Large intestine (tissue), 3 donors: ENCODE measurements at regions not wholly inside any gene's neighbourhood (a gene's known extent, or its start where the extent isn't known, plus 50 kb on each side); places are given as distances from the start of the nearest gene placed in this dataset.

Experiments used
- DNase-seq, 2 donors: peaks; one replicate each; pipeline versions ENCODE4 v3.0.0 to v3.0.0-alpha.2; 2013
- H3K27ac ChIP-seq: one replicate; pipeline ENCODE4 v1.5.1; 2013; ENCODE audit warnings: low read length
- H3K27me3 ChIP-seq: 2 replicates; pipeline ENCODE4 v1.6.1; 2013; ENCODE audit warnings: low read length; ENCODE audit not compliant: control insufficient read depth, insufficient read depth
- H3K36me3 ChIP-seq: 2 replicates; pipeline ENCODE4 v1.6.1; 2013; ENCODE audit warnings: low read length; ENCODE audit not compliant: control insufficient read depth, insufficient read depth
- H3K4me1 ChIP-seq: one replicate; pipeline ENCODE4 v1.6.1; 2013; ENCODE audit warnings: low read length; ENCODE audit not compliant: control insufficient read depth, insufficient read depth
- H3K4me3 ChIP-seq: one replicate; pipeline ENCODE4 v1.5.1; 2013; ENCODE audit warnings: low read length
- H3K9me3 ChIP-seq: one replicate; pipeline ENCODE4 v1.6.1; 2013; ENCODE audit warnings: mild to moderate bottlenecking, low read depth, low read length, moderate library complexity; ENCODE audit not compliant: control insufficient read depth
- WGBS: methylation state at CpG from one replicate; pipeline ENCODE4 v1.1.5; 2013; ENCODE audit warnings: low lambda C conversion rate; ENCODE audit not compliant: insufficient coverage; 5-methylcytosine and 5-hydroxymethylcytosine counted together

- Histone ChIP-seq H3K4me1 (peaks cover 8% of the 10 kb centered on the region), H3K27me3 (no peaks in the 10 kb centered on the region), H3K4me3 (no peak overlapping the region), H3K9me3 (no peaks in the 10 kb centered on the region), H3K27ac (no peak overlapping the region), H3K36me3 (no peaks in the 10 kb centered on the region)
- DNase-seq, result no peak
- WGBS, result no CpG with 5 or more reads among the region's 1 CpG
Measured at GRCh38 chr7:15866753-15867152, 180.3 kb upstream of the MEOX2 start.

DNA sequence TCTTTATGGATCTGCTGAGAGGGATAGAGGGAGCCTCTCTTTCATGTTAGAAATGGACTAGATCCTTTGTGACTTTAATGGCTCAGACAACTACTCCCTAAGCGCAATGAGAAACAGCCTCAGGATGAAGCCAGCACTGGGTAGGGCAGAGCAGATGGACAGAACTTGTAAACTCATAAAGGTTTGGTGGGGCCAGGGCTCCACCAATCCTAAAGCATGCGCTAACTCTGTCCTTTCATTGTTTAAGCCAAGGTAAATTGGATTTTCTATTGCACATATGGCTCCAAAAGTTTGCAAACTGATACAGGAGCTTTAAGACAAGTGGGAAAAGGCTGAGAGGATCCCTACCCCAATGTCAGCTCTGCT, 178.1 kb upstream of the MEOX2 start:
- Histone ChIP-seq H3K4me3 (no peak overlapping the region), H3K9me3 (no peaks in the 10 kb centered on the region), H3K36me3 (no peaks in the 10 kb centered on the region), H3K27ac (no peak overlapping the region), H3K27me3 (no peaks in the 10 kb centered on the region), H3K4me1 (peaks cover 2% of the 10 kb centered on the region)
- peak in 1 of 2 donors; percentile 10 for DNase-seq
- no CpG with 5 or more reads among the region's 2 CpGs for WGBS

DNA sequence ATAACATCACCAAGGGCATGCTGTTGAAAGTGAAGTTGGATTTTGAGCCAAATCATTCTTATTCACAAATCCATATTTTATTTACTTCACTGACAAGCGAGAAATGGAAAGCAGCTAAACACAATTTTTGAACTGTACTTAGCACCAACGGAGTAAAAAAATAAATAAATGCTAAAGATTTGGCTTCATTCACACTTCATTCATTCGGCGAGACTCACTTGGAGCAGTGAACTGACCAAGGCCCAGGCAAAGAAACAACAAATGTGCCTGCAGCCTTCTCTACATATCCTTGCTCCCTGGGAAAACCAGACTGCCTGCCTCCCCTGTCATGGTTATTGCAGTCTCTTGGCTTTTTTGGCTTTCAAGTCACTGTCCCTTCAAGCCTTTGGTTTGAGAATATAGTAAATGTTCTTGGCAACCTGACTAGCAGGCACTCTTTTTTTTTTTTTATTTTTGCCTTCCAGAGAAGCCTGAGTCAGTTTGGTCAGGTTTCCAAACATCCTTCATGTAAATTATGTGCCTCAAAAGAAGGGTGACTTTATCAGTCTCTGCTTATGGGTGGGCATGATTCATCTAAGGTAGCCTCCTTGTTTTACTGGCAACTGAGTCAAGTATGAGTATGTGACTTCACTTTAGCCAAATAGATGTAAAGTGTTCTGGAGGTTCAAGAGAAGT, 177.6 kb upstream of the MEOX2 start:
- 80% methylated on average over 1 of the region's 4 CpGs for WGBS

GRCh38 chr7:15862781-15863165, 176.3 kb upstream of the MEOX2 start:
- Histone ChIP-seq H3K4me1 (peaks cover 2% of the 10 kb centered on the region), H3K27ac (no peak overlapping the region), H3K27me3 (no peaks in the 10 kb centered on the region), H3K4me3 (no peak overlapping the region), H3K36me3 (no peaks in the 10 kb centered on the region), H3K9me3 (no peaks in the 10 kb centered on the region)
- DNase-seq, result no peak

More for the DNA sequence above, 177.6 kb upstream of the MEOX2 start:
- Histone ChIP-seq H3K4me1 (peaks cover 2% of the 10 kb centered on the region), H3K27ac (no peak overlapping the region), H3K9me3 (no peaks in the 10 kb centered on the region), H3K36me3 (no peaks in the 10 kb centered on the region), H3K27me3 (no peaks in the 10 kb centered on the region), H3K4me3 (no peak overlapping the region)
- DNase-seq, result no peak

DNA sequence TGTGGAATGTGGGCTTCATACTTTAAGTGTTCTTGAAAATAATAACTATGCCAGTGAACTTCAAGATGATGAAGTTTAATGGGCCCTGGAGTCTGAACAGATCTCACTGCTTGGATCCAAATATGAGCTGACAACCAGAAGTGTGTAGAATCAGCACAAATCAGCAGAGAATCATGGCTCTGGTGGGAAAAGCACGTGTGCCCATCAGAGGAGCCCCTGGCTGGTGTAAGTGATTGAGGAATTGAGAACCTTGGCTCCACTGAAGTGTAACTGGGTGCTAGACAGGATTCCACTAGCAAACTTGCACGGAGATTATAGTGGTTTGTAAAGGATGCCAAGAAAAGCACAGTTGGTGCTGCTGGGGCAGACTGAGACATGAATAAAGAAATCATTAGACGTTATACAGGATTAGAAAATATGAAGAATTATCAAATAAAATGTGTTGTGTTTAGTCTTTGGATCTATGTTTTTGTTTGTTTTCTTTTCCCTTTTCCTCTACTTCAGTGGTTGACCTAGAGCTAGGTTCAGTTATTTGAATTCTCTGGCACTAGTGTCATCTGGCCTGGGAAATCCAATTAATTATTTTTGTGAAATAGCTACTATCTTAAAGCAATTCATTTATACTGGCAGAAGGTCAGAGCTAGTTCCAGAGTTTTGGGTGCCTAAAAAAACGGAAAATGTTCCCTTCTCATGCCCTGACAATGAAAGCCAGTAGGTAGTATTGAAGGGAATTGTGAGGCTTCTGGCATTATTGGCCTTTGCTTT, 175.7 kb upstream of the MEOX2 start:
- Histone ChIP-seq H3K27me3 (no peaks in the 10 kb centered on the region), H3K9me3 (no peaks in the 10 kb centered on the region), H3K4me1 (peaks cover 2% of the 10 kb centered on the region), H3K36me3 (no peaks in the 10 kb centered on the region), H3K4me3 (no peak overlapping the region), H3K27ac (no peak overlapping the region)
- 93% methylated on average over 2 of the region's 4 CpGs for WGBS
- no peak for DNase-seq

DNA sequence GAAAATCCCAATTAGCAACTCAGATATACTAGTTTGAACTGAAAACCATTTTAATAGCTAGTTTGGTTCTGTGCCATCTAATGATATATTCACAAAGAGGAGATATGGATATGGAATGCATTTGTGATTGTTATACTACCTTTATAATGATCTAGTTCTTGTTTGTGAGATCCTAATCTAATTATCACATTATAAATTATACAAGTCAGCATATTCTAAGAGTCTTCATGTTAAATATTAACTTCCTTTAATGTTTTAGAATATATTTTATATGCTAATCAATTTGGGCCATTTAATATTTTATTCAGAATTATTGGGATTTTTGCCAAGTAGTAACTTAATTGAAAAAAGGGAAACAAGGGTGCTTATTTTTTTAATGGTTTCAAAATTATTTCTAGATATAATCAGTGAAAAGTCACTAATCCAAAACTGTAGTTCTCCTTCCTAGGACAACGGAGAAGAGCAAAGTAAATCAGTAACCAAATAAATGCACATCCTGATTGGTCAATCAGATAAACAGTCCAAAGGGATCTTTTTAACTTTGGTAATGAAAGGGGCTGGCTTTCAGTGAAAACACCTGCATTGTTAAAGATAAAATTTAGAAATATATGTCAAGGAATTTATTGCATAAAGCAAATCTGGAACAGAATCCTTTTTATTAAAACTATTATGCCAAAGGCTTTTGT, 173.9 kb upstream of the MEOX2 start:
- Histone ChIP-seq H3K4me1 (peaks cover 11% of the 10 kb centered on the region), H3K36me3 (no peaks in the 10 kb centered on the region), H3K4me3 (no peak overlapping the region), H3K27ac (no peak overlapping the region), H3K27me3 (no peaks in the 10 kb centered on the region), H3K9me3 (no peaks in the 10 kb centered on the region)
- 25% methylated on average over 1 of the region's 1 CpG for WGBS
- no peak for DNase-seq

DNA sequence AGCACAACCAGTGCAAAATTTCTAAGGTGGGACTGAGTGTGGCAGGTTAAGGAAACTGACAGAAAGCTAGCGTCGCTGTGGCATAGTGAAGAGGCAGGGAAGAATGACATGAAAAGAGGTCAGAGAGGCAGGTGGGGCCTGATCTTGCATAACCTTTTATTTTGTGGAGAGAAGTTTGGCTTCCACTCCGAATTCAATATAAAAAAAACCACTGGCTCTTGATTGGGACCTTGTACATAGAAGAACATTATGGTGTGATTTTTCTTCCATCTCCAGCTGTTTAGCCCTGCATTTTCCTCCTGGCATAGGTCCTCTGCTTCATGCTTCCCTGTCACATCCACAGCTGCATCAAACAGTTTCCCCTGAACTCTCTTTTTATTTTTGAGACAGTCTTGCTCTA, 170.5 kb upstream of the MEOX2 start:
- Histone ChIP-seq H3K9me3 (no peaks in the 10 kb centered on the region), H3K4me1 (peaks cover 19% of the 10 kb centered on the region), H3K27me3 (no peaks in the 10 kb centered on the region), H3K4me3 (no peak overlapping the region), H3K27ac (no peak overlapping the region), H3K36me3 (no peaks in the 10 kb centered on the region)
- 100% methylated on average over 3 of the region's 3 CpGs for WGBS
- DNase-seq, result no peak

GRCh38 chr7:15856311-15856710, 169.8 kb upstream of the MEOX2 start:
- Histone ChIP-seq H3K4me3 (no peak overlapping the region), H3K36me3 (no peaks in the 10 kb centered on the region), H3K27ac (no peak overlapping the region), H3K27me3 (no peaks in the 10 kb centered on the region), H3K9me3 (no peaks in the 10 kb centered on the region), H3K4me1 (peaks cover 19% of the 10 kb centered on the region)
- DNase-seq, result no peak

GRCh38 chr7:15855525-15856109, 169.1 kb upstream of the MEOX2 start:
- H3K4me3 ChIP-seq, result no peak overlapping the region
- H3K4me1 ChIP-seq, result peaks cover 17% of the 10 kb centered on the region
- DNase-seq, result peak; percentile 49 to 74
- no peaks in the 10 kb centered on the region for H3K36me3 ChIP-seq
- H3K27ac ChIP-seq, result peak overlapping the region; percentile 63
- 48% methylated on average over 5 of the region's 6 CpGs for WGBS
- H3K9me3 ChIP-seq, result no peaks in the 10 kb centered on the region
- no peaks in the 10 kb centered on the region for H3K27me3 ChIP-seq

DNA sequence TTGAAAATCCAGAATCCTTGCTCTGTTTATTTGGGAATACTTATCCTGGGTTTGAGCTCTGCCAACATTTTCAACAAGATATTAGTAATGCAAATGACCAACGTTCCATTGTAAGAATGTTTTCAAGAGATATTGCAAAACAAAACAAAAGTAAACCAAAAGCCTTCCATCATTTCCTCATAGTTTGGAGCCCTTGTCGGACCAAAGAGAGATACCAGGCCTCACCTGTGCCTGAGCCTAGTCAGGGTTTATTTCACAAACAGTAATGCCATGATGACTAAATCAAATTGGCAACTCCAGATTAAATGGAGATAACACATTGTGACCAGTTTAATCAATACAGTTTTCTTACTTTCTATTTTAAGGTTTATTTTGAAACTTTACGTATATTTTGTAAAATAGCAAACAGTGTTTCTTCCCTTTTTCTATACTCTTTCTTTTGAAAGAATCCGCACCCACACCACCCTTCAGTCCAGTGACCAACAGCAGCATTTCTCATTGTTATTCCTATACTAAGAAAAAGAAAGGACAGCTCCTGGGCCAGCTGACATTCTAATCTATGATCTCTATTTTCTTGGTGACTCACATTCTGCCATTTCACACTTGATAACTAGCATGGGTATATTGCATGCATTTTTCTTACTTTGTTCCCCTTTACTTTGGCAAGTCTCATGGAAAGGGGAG, 168.5 kb upstream of the MEOX2 start:
- Histone ChIP-seq H3K9me3 (no peaks in the 10 kb centered on the region), H3K27me3 (no peaks in the 10 kb centered on the region), H3K4me3 (no peak overlapping the region), H3K27ac (peak overlapping the region; percentile 63), H3K4me1 (peaks cover 17% of the 10 kb centered on the region), H3K36me3 (no peaks in the 10 kb centered on the region)
- peak; percentile 10 to 52 for DNase-seq
- 90% methylated on average over 2 of the region's 4 CpGs for WGBS
